H9 (cell line): ENCODE measurements at regions not wholly inside any gene's neighbourhood (a gene's known extent, or its start where the extent isn't known, plus 50 kb on each side); places are given as distances from the start of the nearest gene placed in this dataset.
A peak's percentile ranks its signal among the peaks of the same experiment; 100 is the strongest.

ENCODE experiments used
- DNase-seq: peaks from one replicate; pipeline ENCODE4 v3.0.0-alpha.2; 2017
- H2AFZ ChIP-seq: one replicate; pipeline ENCODE4 v1.6.1; 2013; ENCODE audit warnings: mild to moderate bottlenecking, low read length, control low read depth, moderate library complexity
- H2AK5ac ChIP-seq: 2 replicates; pipeline ENCODE4 v1.6.1; 2013; ENCODE audit warnings: low read length, control low read depth, mixed read lengths; ENCODE audit not compliant: insufficient read length
- H2BK120ac ChIP-seq: one replicate; pipeline ENCODE4 v1.6.1; 2013; ENCODE audit warnings: low read depth, mild to moderate bottlenecking, low read length, control low read depth, inconsistent platforms; ENCODE audit not compliant: poor library complexity, severe bottlenecking
- H2BK12ac ChIP-seq: 2 replicates; pipeline ENCODE4 v1.6.1; 2013; ENCODE audit warnings: low read length, control low read depth, mixed read lengths, low read depth; ENCODE audit not compliant: insufficient read length
- H2BK15ac ChIP-seq: 2 replicates; pipeline ENCODE4 v1.6.1; 2013; ENCODE audit warnings: low read depth, low read length, control low read depth
- H2BK20ac ChIP-seq: one replicate; pipeline ENCODE4 v1.6.1; 2013; ENCODE audit warnings: low read depth, mild to moderate bottlenecking, low read length, control low read depth, inconsistent platforms; ENCODE audit not compliant: poor library complexity, severe bottlenecking
- H2BK5ac ChIP-seq: 2 replicates; pipeline ENCODE4 v1.6.1; 2013; ENCODE audit warnings: low read length, control low read depth, mixed read lengths; ENCODE audit not compliant: insufficient read length
- H3K14ac ChIP-seq: 2 replicates; pipeline ENCODE4 v1.6.1; 2013; ENCODE audit warnings: low read length, control low read depth; ENCODE audit not compliant: insufficient read depth
- H3K18ac ChIP-seq: 2 replicates; pipeline ENCODE4 v1.6.1; 2013; ENCODE audit warnings: low read depth, mild to moderate bottlenecking, mixed read lengths, low read length, control low read depth; ENCODE audit not compliant: insufficient read length
- H3K23ac ChIP-seq: 2 replicates; pipeline ENCODE4 v1.6.1; 2013; ENCODE audit warnings: low read length, control low read depth, mixed read lengths, low read depth; ENCODE audit not compliant: insufficient read length
- H3K23me2 ChIP-seq: 2 replicates; pipeline ENCODE4 v1.6.1; 2013; ENCODE audit warnings: low read depth, mild to moderate bottlenecking, mixed read lengths, low read length, control low read depth; ENCODE audit not compliant: insufficient read length, poor library complexity, severe bottlenecking
- H3K27ac ChIP-seq: 2 replicates; pipeline ENCODE4 v1.5.1; 2013; ENCODE audit warnings: low read length, control low read depth, mixed read lengths, low read depth; ENCODE audit not compliant: insufficient read length
- H3K27me3 ChIP-seq: 2 replicates; pipeline ENCODE4 v1.6.1; 2013; ENCODE audit warnings: low read length, control low read depth, inconsistent platforms; ENCODE audit not compliant: insufficient read depth
- H3K4ac ChIP-seq: 2 replicates; pipeline ENCODE4 v1.6.1; 2013; ENCODE audit warnings: low read depth, mild to moderate bottlenecking, control low read depth, inconsistent platforms, low read length, moderate library complexity
- H3K4me1 ChIP-seq: 2 replicates; pipeline ENCODE4 v1.6.1; 2013; ENCODE audit warnings: low read length, control low read depth, inconsistent platforms; ENCODE audit not compliant: insufficient read depth
- H3K4me2 ChIP-seq: 2 replicates; pipeline ENCODE4 v1.6.1; 2013; ENCODE audit warnings: low read length, control low read depth, mixed read lengths; ENCODE audit not compliant: insufficient read length, insufficient read depth
- H3K56ac ChIP-seq: 2 replicates; pipeline ENCODE4 v1.6.1; 2013; ENCODE audit warnings: low read depth, mild to moderate bottlenecking, mixed read lengths, low read length, control low read depth; ENCODE audit not compliant: insufficient read length
- H3K79me1 ChIP-seq: 2 replicates; pipeline ENCODE4 v1.6.1; 2013; ENCODE audit warnings: low read depth, mild to moderate bottlenecking, moderate library complexity, low read length, control low read depth, inconsistent platforms; ENCODE audit not compliant: insufficient read depth, poor library complexity, severe bottlenecking
- H3K79me2 ChIP-seq: 2 replicates; pipeline ENCODE4 v1.6.1; 2013; ENCODE audit warnings: low read length, control low read depth, inconsistent platforms; ENCODE audit not compliant: insufficient read depth
- H3K9ac ChIP-seq: 2 replicates; pipeline ENCODE4 v1.6.1; 2013; ENCODE audit warnings: low read length, control low read depth, mixed read lengths; ENCODE audit not compliant: insufficient read length; ENCODE audit errors: extremely low read depth
- H3K9me3 ChIP-seq: one replicate; pipeline ENCODE4 v1.6.1; 2013; ENCODE audit warnings: low read depth, low read length, inconsistent platforms; ENCODE audit not compliant: control insufficient read depth
- H3T11ph ChIP-seq: one replicate; pipeline ENCODE4 v1.6.1; 2013; ENCODE audit warnings: mild to moderate bottlenecking, low read length, control low read depth, inconsistent platforms
- H4K20me1 ChIP-seq: one replicate; pipeline ENCODE4 v1.6.1; 2013; ENCODE audit not compliant: control insufficient read depth, insufficient read length, insufficient read depth
- H4K5ac ChIP-seq: 2 replicates; pipeline ENCODE4 v1.6.1; 2013; ENCODE audit warnings: low read depth, mild to moderate bottlenecking, mixed read lengths, low read length, control low read depth; ENCODE audit not compliant: insufficient read length
- H4K8ac ChIP-seq: replicated peaks from 2 replicates; pipeline ENCODE4 v1.6.1; 2013; ENCODE audit warnings: low read length, control low read depth, mixed read lengths, low read depth; ENCODE audit not compliant: insufficient read length
- H4K91ac ChIP-seq: 2 replicates; pipeline ENCODE4 v1.6.1; 2013; ENCODE audit warnings: low read depth, mild to moderate bottlenecking, moderate library complexity, mixed read lengths, low read length, control low read depth; ENCODE audit not compliant: insufficient read length
- H3K27ac Mint-ChIP-seq, 3 experiments: 2 replicates in 2 of 3; 3 replicates in 1 of 3; pipeline ENCODE4 v1.8.0; 2020 to 2021; ENCODE audit warnings: mixed read lengths in 3 of 3, mild to moderate bottlenecking in 1 of 3, moderate library complexity in 1 of 3
- H3K27me3 Mint-ChIP-seq: 2 replicates; pipeline ENCODE4 v1.8.0; 2021; ENCODE audit warnings: low read depth, mild to moderate bottlenecking, moderate library complexity, mixed read lengths
- H3K36me3 Mint-ChIP-seq, 3 experiments: 2 replicates in 2 of 3; 3 replicates in 1 of 3; pipeline ENCODE4 v1.8.0; 2020 to 2021; ENCODE audit warnings: low read depth in 3 of 3, mixed read lengths in 3 of 3; ENCODE audit not compliant: insufficient read depth in 1 of 3
- H3K4me1 Mint-ChIP-seq, 2 experiments: 2 replicates each; pipeline ENCODE4 v1.8.0; 2020; ENCODE audit warnings: mixed read lengths in 2 of 2
- H3K4me3 Mint-ChIP-seq, 2 experiments: 2 replicates in 1 of 2; 3 replicates in 1 of 2; pipeline ENCODE4 v1.8.0; 2020 to 2021; ENCODE audit warnings: mild to moderate bottlenecking in 2 of 2, mixed read lengths in 2 of 2, moderate library complexity in 1 of 2
- H3K9me3 Mint-ChIP-seq, 2 experiments: 2 replicates in 1 of 2; 3 replicates in 1 of 2; pipeline ENCODE4 v1.8.0; 2020; ENCODE audit warnings: mild to moderate bottlenecking in 2 of 2, mixed read lengths in 2 of 2, moderate library complexity in 1 of 2
- CTCF ChIP-seq: fragments of 200-600 bp; sonication (generic); conservative IDR thresholded peaks from 3 replicates; pipeline ENCODE4 v1.8.0; 2021; ENCODE audit warnings: antibody characterized with exemption, mild to moderate bottlenecking
- WGBS: extraction: QIAGEN DNeasy Blood & Tissue Kit; methylation state at CpG from one replicate; pipeline ENCODE4 v1.1.7; 2013; ENCODE audit warnings: missing lambda C conversion rate, low lambda C conversion rate, mixed read lengths; ENCODE audit not compliant: insufficient read length; ENCODE audit errors: extremely low coverage; 5-methylcytosine and 5-hydroxymethylcytosine counted together

- Histone ChIP-seq H3K79me2 (no peaks in the 10 kb centered on the region), H3K23ac (no peak overlapping the region), H2AFZ (no peak overlapping the region), H3T11ph (no peak overlapping the region), H3K4me1 (no peaks in the 10 kb centered on the region), H4K5ac (no peak overlapping the region), H3K27ac (no peak overlapping the region), H3K9ac (no peak overlapping the region), H3K9me3 (no peaks in the 10 kb centered on the region), H3K56ac (no peak overlapping the region), H3K18ac (no peak overlapping the region), H3K4me2 (no peak overlapping the region), H3K79me1 (no peaks in the 10 kb centered on the region), H4K20me1 (no peaks in the 10 kb centered on the region), H2BK12ac (no peak overlapping the region), H4K8ac (no peak overlapping the region), H3K14ac (no peak overlapping the region), H4K91ac (no peak overlapping the region), H2BK15ac (no peak overlapping the region), H2AK5ac (no peak overlapping the region), H2BK120ac (no peak overlapping the region), H3K23me2 (no peaks in the 10 kb centered on the region), H2BK20ac (no peak overlapping the region), H3K4ac (no peak overlapping the region), H3K27me3 (no peaks in the 10 kb centered on the region), H2BK5ac (no peak overlapping the region)
- peaks cover 6 to 13% of the 10 kb centered on the region in 2 experiments for H3K4me1 Mint-ChIP-seq
- DNase-seq: no peak
- no CpG with 5 or more reads among the region's 20 CpGs for WGBS
- peaks cover 8 to 11% (median 9%) of the 10 kb centered on the region in 3 experiments for H3K36me3 Mint-ChIP-seq
- no peak overlapping the region for H3K4me3 Mint-ChIP-seq
- H3K27me3 Mint-ChIP-seq: no peaks in the 10 kb centered on the region
- peak overlapping the region in 2 of 3 experiments; percentile 77 to 91; a peak in 3 of 7 replicates for H3K27ac Mint-ChIP-seq
- TF ChIP-seq CTCF: no peak
- no peaks in the 10 kb centered on the region for H3K9me3 Mint-ChIP-seq
These were observed 75.5 kb downstream of the PHETA1 start for GRCh38 chr12:111293266-111294009.
